NOMO-1 treated with dmso at 0.1 percent for 144 hours (cell line): ENCODE measurements at regions not wholly inside any gene's neighbourhood (a gene's known extent, or its start where the extent isn't known, plus 50 kb on each side); places are given as distances from the start of the nearest gene placed in this dataset.

ENCODE experiments used
- DNase-seq: peaks from one replicate; lab custom pipeline; 2025; ENCODE audit not compliant: unreplicated experiment; lab: John Stamatoyannopoulos, UW

DNA sequence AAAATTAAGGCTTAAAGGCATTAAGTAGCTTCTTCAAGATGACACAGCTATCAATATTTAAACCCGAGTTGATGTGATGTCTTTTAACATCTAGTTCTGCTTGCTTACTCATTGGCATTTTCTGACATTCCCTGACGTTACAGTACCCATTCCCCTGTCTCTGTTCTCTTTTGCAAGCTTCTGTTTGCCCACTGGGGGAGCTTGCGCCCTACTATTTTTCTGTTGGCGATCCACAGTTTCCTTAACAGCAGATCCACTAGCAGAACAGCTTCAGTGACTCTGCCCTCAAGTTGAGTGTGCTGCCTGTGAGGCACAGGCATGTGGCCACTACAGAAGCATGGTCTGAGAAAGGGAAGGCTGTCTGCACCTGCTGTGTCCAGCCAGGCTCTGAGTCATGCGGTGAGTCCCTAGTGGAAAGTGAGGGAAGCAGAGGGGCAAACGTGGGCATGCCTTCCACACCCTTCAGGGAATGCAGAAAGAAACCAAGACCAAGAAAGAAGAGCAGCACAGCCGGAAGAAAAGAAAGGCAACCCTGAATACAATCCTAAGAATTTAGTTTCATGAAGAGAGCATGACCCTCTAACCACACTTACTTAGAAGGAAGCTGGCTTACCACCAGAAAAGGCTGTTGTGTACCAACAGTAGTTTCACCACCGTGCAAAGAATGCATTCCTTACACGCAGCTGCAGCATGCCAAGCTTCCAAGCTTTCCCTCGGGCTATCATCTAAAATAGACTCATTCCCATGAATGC is 97.7 kb upstream of the VGLL2 start:
- DNase-seq: no peak

DNA sequence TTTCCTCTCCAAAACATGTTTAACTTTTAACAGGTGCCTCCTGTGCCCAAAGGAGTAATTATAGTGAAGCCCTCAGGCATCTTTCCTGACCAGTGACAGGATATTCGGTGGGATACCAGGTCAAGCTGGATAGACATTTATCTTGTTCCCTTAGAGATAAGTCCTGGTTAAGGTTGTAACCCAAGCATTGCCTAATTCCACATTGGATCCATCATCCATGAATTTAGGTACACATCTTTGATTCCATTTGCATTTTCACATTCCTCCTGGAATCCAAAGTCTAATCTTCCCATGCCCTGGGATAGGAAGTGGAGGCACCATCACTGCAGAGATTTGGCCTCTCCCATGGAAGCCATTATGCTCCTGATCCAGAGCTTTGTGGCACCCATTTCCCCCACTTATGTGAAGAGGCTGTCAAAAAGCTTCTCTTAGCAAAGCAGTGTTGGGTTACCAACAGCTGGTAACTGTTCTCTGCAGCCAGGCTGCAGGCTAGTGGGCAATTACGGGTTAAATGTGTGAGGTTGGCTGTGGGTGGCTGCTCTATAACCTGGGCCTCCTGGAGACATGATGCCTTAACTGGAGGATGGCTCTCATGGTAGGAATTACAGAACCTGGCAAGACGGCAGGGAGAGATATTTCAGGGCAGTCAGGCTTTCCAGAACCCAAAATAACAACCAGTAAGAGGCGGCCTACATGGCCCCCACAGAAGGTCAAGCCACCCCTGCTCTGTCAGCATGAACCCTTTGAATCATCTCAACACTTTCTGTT is 96.9 kb upstream of the VGLL2 start:
- no peak for DNase-seq

DNA sequence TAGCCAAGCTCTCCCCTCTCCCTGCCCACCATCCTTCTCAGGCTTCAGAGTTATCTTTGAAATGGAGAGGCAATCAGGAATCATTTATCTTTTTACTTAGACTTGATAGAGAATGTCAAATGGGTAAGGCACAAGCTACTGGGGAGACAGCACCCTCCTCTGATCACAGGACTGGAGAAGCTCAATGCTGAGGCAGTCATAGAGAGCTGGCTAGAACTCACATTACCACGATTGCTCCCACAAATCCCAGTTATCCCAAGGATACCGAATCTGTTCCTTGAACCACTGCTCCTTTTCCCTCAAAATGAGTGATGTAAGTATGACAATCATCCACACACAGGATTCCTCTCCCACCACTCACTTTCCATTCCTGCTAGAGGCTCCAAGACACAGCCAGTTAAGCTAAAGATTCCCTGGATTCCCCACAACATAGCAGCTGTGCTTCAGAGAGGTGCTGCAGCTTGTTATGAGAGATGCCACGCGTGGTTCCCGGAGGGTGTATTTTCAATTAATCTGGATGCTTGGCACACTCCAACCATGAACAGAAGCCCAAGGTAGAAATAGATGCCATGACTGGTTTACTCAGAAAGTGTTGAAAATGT is 96.2 kb upstream of the VGLL2 start:
- DNase-seq: no peak

DNA sequence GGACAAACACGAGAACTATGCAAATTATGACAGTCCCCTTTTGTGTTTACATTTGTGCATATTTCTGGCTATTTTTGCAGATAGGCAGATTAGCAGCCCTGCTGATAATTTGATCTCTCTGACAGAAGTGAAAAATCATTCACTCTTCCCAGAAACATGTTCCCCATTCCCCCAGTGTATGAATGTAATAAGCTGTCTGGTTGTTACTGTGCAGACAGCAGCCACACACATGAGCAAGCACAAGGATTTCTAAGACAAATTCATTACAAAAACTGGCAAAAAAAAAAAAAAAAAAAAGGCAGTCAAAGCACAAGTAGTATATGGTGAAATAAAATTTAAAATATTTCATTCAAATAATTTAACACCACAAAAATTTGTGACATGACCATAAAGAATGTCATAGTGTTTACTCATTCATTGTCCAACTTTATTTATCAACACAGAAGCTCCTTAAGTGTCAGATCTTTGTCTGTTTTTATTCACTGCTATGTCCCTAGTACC is 95.5 kb upstream of the VGLL2 start:
- DNase-seq: no peak

DNA sequence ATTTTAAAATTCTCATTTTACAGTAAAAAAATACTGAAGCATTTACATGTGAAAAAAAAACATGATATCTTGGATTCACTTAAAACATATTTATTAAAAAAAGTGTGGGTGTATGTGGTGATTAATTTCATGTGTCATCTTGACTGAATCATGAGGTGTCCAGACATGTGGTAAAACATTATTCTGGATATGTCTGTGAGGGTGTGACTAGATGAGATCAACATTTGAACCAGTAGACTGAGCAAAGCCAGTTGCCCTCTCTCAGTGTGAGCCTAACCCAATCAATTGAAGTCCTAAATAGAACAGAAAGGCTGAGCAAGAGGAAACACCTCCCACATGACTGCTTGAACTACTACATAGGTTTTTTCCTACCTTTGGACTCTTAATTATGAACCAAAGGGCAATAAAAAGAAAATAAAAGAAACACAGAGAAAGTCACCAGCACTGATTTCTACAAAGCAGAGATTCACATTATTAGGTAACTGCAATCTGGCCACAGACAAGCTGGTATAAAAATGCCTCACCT is 90.5 kb upstream of the VGLL2 start:
- no peak for DNase-seq

DNA sequence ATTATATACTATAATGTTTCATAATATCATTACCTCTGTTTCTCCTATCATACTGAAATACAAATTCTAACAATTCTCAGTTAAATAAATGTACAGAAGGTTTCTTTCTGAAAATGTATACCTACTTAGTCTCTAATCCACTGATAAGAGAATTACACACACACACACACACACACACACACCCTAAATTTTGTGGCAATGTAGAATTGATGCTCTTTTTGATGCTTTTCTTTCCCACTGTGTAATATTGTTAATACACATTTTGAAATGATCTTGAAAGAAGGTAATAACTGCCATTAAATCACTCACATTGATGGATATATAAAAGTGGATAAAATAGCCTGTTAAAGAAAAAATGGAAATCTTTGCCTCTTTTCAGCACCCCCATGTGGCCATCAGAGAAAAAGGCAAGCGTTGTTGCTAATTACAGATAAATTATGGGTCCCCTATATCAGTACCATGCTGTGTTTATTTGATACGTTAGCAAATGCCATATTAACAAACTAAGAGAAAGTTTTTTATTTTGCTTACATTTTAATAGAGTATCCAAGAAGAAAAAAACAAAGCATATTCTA is 76.6 kb upstream of the VGLL2 start:
- no peak for DNase-seq

DNA sequence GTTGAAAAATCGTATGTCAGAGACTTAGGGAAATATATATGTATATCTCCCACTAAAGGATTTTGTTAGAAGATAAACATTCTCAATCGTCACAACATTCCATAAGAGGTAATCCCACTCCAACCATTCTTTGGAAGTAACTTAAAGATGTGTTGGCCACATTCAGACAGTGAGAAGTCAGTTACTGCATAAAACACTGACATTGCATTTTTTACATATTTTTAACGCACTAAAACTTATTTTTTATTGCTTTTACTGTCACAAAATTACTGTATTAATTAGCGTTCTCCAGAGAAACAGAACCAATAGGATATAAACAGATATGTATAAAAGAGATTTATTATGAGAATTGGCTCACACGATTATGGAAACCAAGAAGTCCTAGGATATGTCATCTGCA is 74.3 kb upstream of the VGLL2 start:
- no peak for DNase-seq

DNA sequence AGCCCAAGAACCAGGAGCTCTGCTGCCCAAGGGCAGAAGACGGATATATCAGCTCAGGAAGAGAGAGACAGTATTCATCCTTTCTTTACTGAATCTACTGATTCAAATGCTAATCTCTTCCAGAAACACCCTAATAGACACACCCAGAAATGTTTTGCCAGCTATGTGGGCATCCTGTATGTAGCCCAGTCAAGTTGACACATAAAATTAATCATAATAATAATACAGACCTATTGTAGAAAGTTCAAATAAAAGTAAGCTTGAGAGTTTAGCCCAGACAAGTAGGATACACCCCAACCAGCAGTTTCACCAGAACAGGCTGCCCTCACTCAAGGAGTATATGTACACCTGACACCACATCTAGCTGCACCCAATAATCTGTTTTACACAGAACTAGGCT is 73.9 kb upstream of the VGLL2 start:
- DNase-seq: no peak

DNA sequence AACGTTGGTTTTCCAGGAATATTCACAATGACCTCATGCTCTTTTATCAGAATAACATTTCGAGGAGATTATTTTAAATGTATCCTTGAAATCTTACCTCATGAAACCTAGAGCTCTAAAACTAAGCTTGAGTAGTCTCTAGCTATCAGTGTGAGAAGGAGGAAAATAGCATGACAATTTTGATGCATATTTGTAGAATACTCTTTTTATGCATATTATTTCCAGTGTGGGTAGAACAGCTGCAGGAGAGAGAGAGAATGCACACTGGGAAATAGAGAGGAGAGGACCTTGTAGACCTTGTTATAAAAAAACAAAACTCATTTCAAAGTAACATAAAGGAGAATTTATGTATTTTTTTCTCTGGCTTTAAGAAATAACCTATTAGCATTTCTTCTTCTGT is 71.1 kb upstream of the VGLL2 start:
- DNase-seq: no peak

DNA sequence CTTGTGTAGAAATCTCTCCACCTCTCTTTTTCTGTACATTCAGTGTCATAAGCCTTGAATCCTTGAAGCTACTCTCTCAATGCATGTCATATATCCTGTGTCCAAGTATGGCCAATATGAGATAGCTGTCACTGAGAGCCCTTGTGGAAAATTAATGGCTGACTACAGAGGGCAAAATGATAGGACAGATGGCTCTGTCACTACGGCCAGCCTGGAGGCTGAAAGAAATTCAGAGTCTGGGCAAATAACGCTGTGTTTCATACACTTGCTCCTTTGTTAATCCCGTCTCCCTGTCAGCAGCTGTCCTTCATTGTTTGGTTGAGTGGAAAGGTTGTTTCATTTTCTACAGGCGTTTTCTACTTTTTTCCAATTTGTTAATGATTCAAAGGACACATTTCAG is 70.4 kb upstream of the VGLL2 start:
- DNase-seq: no peak

DNA sequence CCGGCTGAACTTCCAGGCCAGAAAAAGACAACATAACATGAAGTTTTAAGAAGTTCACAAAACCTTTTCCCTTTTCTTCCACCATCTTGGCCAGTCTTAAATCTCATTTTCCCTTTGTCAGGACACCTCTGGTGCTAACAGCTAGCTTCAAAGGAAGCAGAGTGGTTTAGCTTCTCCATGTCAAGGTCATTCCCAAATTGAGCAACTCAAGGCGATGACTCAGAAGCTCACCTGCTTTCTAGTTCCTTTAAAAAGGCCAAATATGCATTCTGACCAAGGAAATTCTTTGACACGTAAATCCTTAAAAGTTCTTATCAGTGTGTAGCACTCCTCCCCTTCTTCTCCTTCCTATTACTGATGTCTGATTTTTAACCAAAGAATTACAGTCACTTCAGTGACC is 69.6 kb upstream of the VGLL2 start:
- no peak for DNase-seq

DNA sequence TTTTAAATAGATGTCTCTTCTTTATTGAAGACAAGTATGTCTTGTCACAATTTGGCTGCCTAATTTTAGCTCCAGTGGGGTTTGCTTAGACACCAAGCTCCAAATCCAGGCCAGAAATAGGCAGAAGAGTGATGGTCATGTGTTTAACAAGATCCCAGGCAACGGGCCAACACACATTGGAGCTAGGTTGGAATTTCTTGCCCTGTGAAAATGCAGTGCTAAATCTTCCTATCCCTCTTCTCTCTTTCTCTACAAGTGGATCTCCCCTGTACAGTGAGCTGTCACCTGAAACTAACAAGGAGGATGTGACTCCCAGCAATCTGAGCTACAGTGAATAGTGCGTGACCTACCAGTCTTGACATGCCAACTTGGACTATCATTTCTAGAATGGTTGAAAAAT is 65.3 kb upstream of the VGLL2 start:
- no peak for DNase-seq

DNA sequence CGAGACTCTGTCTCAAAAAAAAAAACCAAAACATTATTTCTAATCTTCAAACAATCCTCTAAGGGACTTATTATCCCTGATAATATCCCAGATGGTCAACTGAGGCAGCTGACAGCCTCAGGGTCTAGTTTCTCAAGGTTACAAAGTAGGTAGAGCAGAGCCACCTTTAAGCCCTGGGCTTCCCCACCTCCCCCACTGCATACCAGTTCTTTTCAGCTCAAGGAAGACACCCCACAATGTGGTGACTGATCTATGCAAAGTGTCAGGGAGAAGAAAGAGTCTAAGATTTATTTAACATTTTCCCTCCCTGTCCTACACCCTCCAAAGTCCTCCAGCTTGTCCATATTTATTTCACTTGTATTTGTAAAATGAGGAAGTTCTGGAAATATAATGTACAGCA is 60.5 kb upstream of the VGLL2 start:
- DNase-seq: no peak

DNA sequence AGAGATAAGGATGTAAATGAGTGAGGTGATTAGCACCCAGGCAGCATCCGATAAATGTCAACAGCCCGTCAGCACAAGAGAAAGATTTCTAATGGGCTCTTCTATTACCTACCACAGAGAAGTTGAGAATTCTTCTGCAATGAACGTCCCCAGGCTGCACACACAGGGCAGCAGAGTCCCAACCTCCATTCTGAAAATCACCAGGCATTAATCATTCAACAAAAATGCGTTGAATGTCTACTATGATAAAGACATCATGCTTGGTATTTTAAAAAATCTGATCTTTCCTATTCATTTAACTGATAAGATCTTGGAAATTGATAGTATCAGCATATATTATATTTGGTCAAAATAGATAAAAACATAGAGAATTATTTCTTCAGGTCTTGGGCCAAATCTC is 59.5 kb upstream of the VGLL2 start:
- DNase-seq: no peak

DNA sequence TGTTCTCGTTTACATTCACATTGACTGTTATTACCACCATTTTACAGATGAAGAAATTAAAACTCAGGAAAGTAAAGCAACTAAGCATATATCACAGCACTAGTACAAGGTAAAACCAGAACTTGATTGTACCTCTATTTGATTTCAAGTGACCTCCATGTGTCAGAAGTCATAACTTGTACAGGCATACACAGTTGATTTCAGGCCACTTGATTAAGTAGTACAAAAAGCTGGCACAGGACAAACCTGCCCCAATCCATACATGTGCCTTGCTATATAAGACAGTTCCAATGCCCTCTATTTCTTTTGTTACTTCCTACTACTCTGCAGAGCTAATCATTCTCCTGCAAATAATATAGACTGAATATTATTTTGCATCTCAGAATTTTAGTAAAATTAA is 58.8 kb upstream of the VGLL2 start:
- DNase-seq: no peak

DNA sequence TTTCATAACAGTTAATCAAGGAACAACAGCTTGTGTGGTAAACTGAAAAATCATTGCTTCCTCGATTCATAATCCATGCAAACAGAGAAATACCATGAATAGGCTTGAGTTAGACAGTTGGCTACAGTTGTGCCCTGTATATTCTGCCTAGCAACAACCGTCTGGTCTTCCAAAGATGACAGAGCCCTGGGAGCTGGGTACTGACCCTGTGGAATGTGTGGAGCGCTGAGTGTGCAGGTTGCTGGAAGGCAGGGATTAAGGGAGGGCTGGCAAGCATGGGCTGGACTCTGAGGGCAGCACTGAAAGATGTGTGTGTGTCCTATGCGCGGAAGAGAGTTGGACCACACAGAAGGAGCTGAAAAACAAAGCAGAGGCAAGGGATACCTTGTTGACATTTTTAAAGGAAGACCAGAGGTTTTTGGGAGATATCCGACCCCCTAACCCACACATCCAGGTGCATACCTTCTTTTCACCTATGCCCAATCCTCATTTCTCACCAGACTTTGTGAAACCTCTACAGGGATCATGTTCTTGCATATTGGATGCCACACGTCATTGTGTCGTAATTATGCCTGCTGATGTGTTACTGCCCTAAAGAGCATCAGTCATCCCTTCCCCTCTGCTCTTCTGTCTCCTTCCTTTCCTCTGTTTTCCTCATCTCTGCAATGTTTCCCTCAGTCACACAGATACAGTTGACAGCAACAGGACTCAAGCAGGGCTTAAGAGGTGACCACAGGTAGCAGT is 58.2 kb upstream of the VGLL2 start:
- no peak for DNase-seq

DNA sequence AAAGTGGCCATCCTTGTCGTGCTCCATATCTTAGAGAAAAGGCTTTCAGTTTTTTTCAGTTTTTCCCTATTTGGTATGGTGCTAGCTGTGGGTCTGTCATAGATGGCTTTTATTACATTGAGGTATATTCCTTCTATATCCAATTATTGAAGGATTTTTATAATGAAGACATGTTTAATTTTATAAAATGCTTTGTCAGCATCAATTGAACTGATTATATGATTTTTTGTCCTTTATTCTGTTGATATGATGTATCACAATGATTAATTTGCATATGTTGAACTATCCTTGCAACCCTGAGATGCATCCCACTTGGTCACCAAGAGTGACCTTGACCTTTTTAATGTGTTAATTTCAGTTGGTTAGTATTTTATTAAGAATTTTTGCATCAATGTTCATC is 55.1 kb upstream of the VGLL2 start:
- DNase-seq: no peak

DNA sequence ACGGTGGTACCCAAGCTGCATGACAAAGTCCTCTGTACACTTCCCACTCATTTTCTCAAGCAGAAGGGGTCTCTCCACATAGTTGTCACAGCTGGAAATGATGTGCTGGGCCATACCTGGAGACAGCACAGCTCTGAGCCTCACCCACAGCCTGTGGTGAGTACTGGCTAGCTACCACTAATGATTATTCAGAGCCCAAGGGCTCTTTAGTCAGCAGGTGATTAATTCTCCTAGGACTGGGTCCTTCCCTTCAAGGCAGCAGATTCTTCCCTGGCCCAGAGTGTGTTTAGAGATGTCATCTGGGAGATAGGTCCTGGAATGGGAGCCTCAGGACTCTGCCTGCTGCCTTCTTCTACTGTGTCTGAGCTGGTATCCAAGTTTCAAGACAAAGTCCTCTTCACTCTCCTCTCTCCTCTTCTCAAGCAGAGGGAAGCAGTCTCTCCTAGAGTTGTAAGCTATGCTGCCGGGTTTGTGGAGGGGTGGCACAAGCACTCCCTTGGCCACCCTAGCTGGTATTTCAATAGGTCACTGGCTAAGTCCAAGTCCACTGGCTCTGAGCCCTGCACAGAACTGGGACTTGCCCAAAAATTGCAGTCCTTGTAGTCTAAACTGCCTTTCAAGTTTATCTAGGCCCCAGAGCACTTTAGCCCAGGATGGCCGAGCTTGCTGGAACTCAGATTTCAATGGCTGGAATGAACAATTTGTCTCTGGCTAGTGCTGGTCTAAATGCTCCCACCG is 49.8 kb upstream of the VGLL2 start:
- DNase-seq: no peak
